Loucy (cell line): ENCODE measurements at regions not wholly inside any gene's neighbourhood (a gene's known extent, or its start where the extent isn't known, plus 50 kb on each side); places are given as distances from the start of the nearest gene placed in this dataset.

Experiments
- CTCF ChIP-seq: fragments of 200-600 bp; sonication (generic); conservative IDR thresholded peaks from 2 replicates; pipeline ENCODE4 v1.5.1; 2014; ENCODE audit warnings: mild to moderate bottlenecking, antibody characterized with exemption, low read length
- EZH2phosphoT487 ChIP-seq: fragments of 200-600 bp; IDR thresholded peaks from 2 replicates; pipeline ENCODE4 v1.6.1; 2018; ENCODE audit warnings: antibody characterized with exemption, mild to moderate bottlenecking, moderate library complexity, borderline replicate concordance

- TF ChIP-seq CTCF (no peak), EZH2phosphoT487 (no peak)
These were observed 203.5 kb upstream of the PFN2 start for GRCh38 chr3:150174179-150174578.
